ENCODE measurements at regions not wholly inside any gene's neighbourhood (a gene's known extent, or its start where the extent isn't known, plus 50 kb on each side); places are given as distances from the start of the nearest gene placed in this dataset.

- DNase-seq (ENCODE audit: low spot score), result no peak
These were observed 94.3 kb downstream of the PRLHR start for GRCh38 chr10:118501171-118501570.

- no peak for DNase-seq (ENCODE audit: low spot score)
These were observed 94.9 kb downstream of the PRLHR start for GRCh38 chr10:118500477-118501104.

GRCh38 chr10:118499186-118499585 is 96.3 kb downstream of the PRLHR start:
- DNase-seq (ENCODE audit: low spot score), result no peak

- DNase-seq (ENCODE audit: low spot score), result no peak
These were observed 96.8 kb downstream of the PRLHR start for GRCh38 chr10:118498623-118499022.

- DNase-seq (ENCODE audit: low spot score), result peak; percentile 84
These were observed 98.2 kb downstream of the PRLHR start for GRCh38 chr10:118497227-118497626.

GRCh38 chr10:118496525-118496924 is 98.9 kb downstream of the PRLHR start:
- peak; percentile 74 for DNase-seq (ENCODE audit: low spot score)

- no peak for DNase-seq (ENCODE audit: low spot score)
These were observed 99.9 kb downstream of the PRLHR start for GRCh38 chr10:118495499-118495898.

GRCh38 chr10:118491055-118491454 is 104.4 kb downstream of the PRLHR start:
- DNase-seq (ENCODE audit: low spot score), result no peak

GRCh38 chr10:118488710-118489497 is 106.5 kb downstream of the PRLHR start:
- DNase-seq (ENCODE audit: low spot score), result peak; percentile 51

GRCh38 chr10:118485641-118486040 is 109.8 kb downstream of the PRLHR start:
- no peak for DNase-seq (ENCODE audit: low spot score)

- DNase-seq (ENCODE audit: low spot score), result no peak
These were observed 111.1 kb downstream of the PRLHR start for GRCh38 chr10:118484152-118484871.

- no peak for DNase-seq (ENCODE audit: low spot score)
These were observed 112.0 kb downstream of the PRLHR start for GRCh38 chr10:118483496-118483895.

- no peak for DNase-seq (ENCODE audit: low spot score)
These were observed 112.8 kb downstream of the PRLHR start for GRCh38 chr10:118482393-118483331.

- DNase-seq (ENCODE audit: low spot score), result no peak
These were observed 113.6 kb downstream of the PRLHR start for GRCh38 chr10:118481871-118482270.

- no peak for DNase-seq (ENCODE audit: low spot score)
These were observed 120.2 kb downstream of the PRLHR start for GRCh38 chr10:118475214-118475613.

GRCh38 chr10:118474111-118474510 is 121.3 kb downstream of the PRLHR start:
- DNase-seq (ENCODE audit: low spot score), result no peak

- no peak for DNase-seq (ENCODE audit: low spot score)
These were observed 122.0 kb downstream of the PRLHR start for GRCh38 chr10:118473305-118473960.

- no peak for DNase-seq (ENCODE audit: low spot score)
These were observed 122.8 kb downstream of the PRLHR start for GRCh38 chr10:118472415-118473304.

- DNase-seq (ENCODE audit: low spot score), result no peak
These were observed 123.6 kb downstream of the PRLHR start for GRCh38 chr10:118471863-118472262.

- no peak for DNase-seq (ENCODE audit: low spot score)
These were observed 125.0 kb downstream of the PRLHR start for GRCh38 chr10:118470470-118470869.

Data from mucosa of gallbladder (tissue), 1 donor.